Spleen (tissue), 7 donors: ENCODE measurements at regions not wholly inside any gene's neighbourhood (a gene's known extent, or its start where the extent isn't known, plus 50 kb on each side); places are given as distances from the start of the nearest gene placed in this dataset.

Experiments
- CTCF ChIP-seq, 11 experiments: fragments of 200-600 bp in 7 of 11; fragments of 450-650 bp in 4 of 11; sonication (generic) in 4 of 11; IDR thresholded peaks in 8 of 11; conservative IDR thresholded peaks in 3 of 11; 1 replicate in 7 of 11; 2 replicates in 4 of 11; pipeline versions ENCODE4 v1.4.0 to v1.8.0; 2016 to 2021; ENCODE audit warnings: antibody characterized with exemption in 11 of 11, inconsistent platforms in 4 of 11, mild to moderate bottlenecking in 1 of 11
- POLR2A ChIP-seq, 3 donors: fragments of 450-650 bp; IDR thresholded peaks; one replicate each; pipeline ENCODE4 v1.5.1; 2017; ENCODE audit warnings: antibody characterized with exemption in 3 of 3, mild to moderate bottlenecking in 1 of 3
- POLR2AphosphoS5 ChIP-seq, 3 donors: sonication (generic); formaldehyde crosslinking; IDR thresholded peaks; one replicate each; pipeline ENCODE4 v1.5.1; 2017; ENCODE audit warnings: antibody characterized with exemption in 3 of 3
- donor health status: DM: no; HTN: no; CAD: no; lungs with moderate emphysema.
- donor health status: DM: no; HTN: no; CAD: no.
- donor health status: DM: no; HTN: no; CAD: no.

GRCh38 chr3:79994397-79994796, 226.6 kb upstream of the ROBO1 start:
- TF ChIP-seq CTCF (IDR thresholded peaks at IDR 0.05 in 8 of 11, conservative IDR thresholded peaks at IDR 0.05 in 3 of 11) (no peak), POLR2A (IDR thresholded peaks at IDR 0.05) (no peak), POLR2AphosphoS5 (IDR thresholded peaks at IDR 0.05) (no peak)
